Stimulated activated effector memory CD8-positive, alpha-beta T cell treated with anti-CD3 and anti-CD28 coated beads, Interleukin-12 subunit alpha, Interleukin-12 subunit beta, amount 100 ng/mL, for 72 hours (primary cell): ENCODE measurements at regions not wholly inside any gene's neighbourhood (a gene's known extent, or its start where the extent isn't known, plus 50 kb on each side); places are given as distances from the start of the nearest gene placed in this dataset.

Experiments
- ATAC-seq: fragments of 150-1000 bp; cut with Tn5 transposase; 2 replicates; pipeline ENCODE4 v1.10.0; 2021
- DNase-seq, 2 donors: peaks; one replicate each; pipeline ENCODE4 v3.0.0; 2021 to 2022; ENCODE audit warnings: low spot score in 2 of 2
- H3K27ac Mint-ChIP-seq: one replicate; pipeline ENCODE4 v1.8.0; 2022; ENCODE audit warnings: mild to moderate bottlenecking, mixed read lengths
- H3K36me3 Mint-ChIP-seq: one replicate; pipeline ENCODE4 v1.8.0; 2022; ENCODE audit warnings: mild to moderate bottlenecking, mixed read lengths
- H3K4me1 Mint-ChIP-seq: one replicate; pipeline ENCODE4 v1.8.0; 2022; ENCODE audit warnings: mixed read lengths
- H3K4me3 Mint-ChIP-seq: one replicate; pipeline ENCODE4 v1.8.0; 2022; ENCODE audit warnings: mild to moderate bottlenecking, mixed read lengths
- H3K9me3 Mint-ChIP-seq: one replicate; pipeline ENCODE4 v1.8.0; 2022; ENCODE audit warnings: mixed read lengths

GRCh38 chr1:113244112-113244820, 146.0 kb upstream of the MAGI3 start:
- no peak for ATAC-seq
- Mint-ChIP-seq H3K4me1 (no peaks in the 10 kb centered on the region), H3K27ac (no peak overlapping the region), H3K9me3 (no peaks in the 10 kb centered on the region), H3K4me3 (no peak overlapping the region), H3K36me3 (no peaks in the 10 kb centered on the region)
- DNase-seq: no peak

- Mint-ChIP-seq H3K4me3 (no peak overlapping the region), H3K9me3 (no peaks in the 10 kb centered on the region), H3K36me3 (no peaks in the 10 kb centered on the region), H3K27ac (no peak overlapping the region), H3K4me1 (no peaks in the 10 kb centered on the region)
- no peak for DNase-seq
- ATAC-seq: no peak
These were observed 145.1 kb upstream of the MAGI3 start for GRCh38 chr1:113245252-113245651.

- no peak overlapping the region for H3K4me3 Mint-ChIP-seq
- ATAC-seq: no peak
These were observed 143.4 kb upstream of the MAGI3 start for GRCh38 chr1:113246929-113247328.

GRCh38 chr1:113247355-113247754, 143.0 kb upstream of the MAGI3 start:
- no peaks in the 10 kb centered on the region for H3K4me1 Mint-ChIP-seq
- H3K4me3 Mint-ChIP-seq: no peak overlapping the region
- H3K27ac Mint-ChIP-seq: no peak overlapping the region
- H3K36me3 Mint-ChIP-seq: no peaks in the 10 kb centered on the region
- ATAC-seq (no peak), DNase-seq (no peak)
- no peaks in the 10 kb centered on the region for H3K9me3 Mint-ChIP-seq

More at GRCh38 chr1:113246929-113247328, 143.4 kb upstream of the MAGI3 start:
- no peak overlapping the region for H3K27ac Mint-ChIP-seq
- no peaks in the 10 kb centered on the region for H3K36me3 Mint-ChIP-seq
- H3K4me1 Mint-ChIP-seq: no peaks in the 10 kb centered on the region
- no peak for DNase-seq
- no peaks in the 10 kb centered on the region for H3K9me3 Mint-ChIP-seq

GRCh38 chr1:113247782-113248181, 142.5 kb upstream of the MAGI3 start:
- Mint-ChIP-seq H3K4me1 (no peaks in the 10 kb centered on the region), H3K9me3 (no peaks in the 10 kb centered on the region), H3K36me3 (no peaks in the 10 kb centered on the region), H3K27ac (no peak overlapping the region), H3K4me3 (no peak overlapping the region)
- ATAC-seq (no peak), DNase-seq (no peak)

GRCh38 chr1:113248494-113248893, 141.8 kb upstream of the MAGI3 start:
- no peak for DNase-seq
- no peaks in the 10 kb centered on the region for H3K9me3 Mint-ChIP-seq
- H3K27ac Mint-ChIP-seq: no peak overlapping the region
- no peak for ATAC-seq
- no peaks in the 10 kb centered on the region for H3K36me3 Mint-ChIP-seq
- H3K4me1 Mint-ChIP-seq: no peaks in the 10 kb centered on the region
- no peak overlapping the region for H3K4me3 Mint-ChIP-seq

- ATAC-seq: no peak
- no peaks in the 10 kb centered on the region for H3K4me1 Mint-ChIP-seq
- H3K4me3 Mint-ChIP-seq: no peak overlapping the region
- no peak overlapping the region for H3K27ac Mint-ChIP-seq
- no peak for DNase-seq
- H3K36me3 Mint-ChIP-seq: no peaks in the 10 kb centered on the region
- H3K9me3 Mint-ChIP-seq: no peaks in the 10 kb centered on the region
These were observed 140.2 kb upstream of the MAGI3 start for GRCh38 chr1:113250161-113250560.

GRCh38 chr1:113252166-113252565, 138.1 kb upstream of the MAGI3 start:
- no peaks in the 10 kb centered on the region for H3K9me3 Mint-ChIP-seq
- H3K36me3 Mint-ChIP-seq: no peaks in the 10 kb centered on the region
- no peak for ATAC-seq
- no peak overlapping the region for H3K4me3 Mint-ChIP-seq
- no peak overlapping the region for H3K27ac Mint-ChIP-seq
- no peaks in the 10 kb centered on the region for H3K4me1 Mint-ChIP-seq
- no peak for DNase-seq

- ATAC-seq (no peak), DNase-seq (no peak)
- Mint-ChIP-seq H3K36me3 (no peaks in the 10 kb centered on the region), H3K4me3 (no peak overlapping the region), H3K9me3 (no peaks in the 10 kb centered on the region), H3K4me1 (no peaks in the 10 kb centered on the region), H3K27ac (no peak overlapping the region)
These were observed 137.1 kb upstream of the MAGI3 start for GRCh38 chr1:113253187-113253586.

GRCh38 chr1:113253590-113253989, 136.7 kb upstream of the MAGI3 start:
- Mint-ChIP-seq H3K4me1 (no peaks in the 10 kb centered on the region), H3K36me3 (no peaks in the 10 kb centered on the region), H3K9me3 (no peaks in the 10 kb centered on the region), H3K4me3 (no peak overlapping the region), H3K27ac (no peak overlapping the region)
- DNase-seq: no peak
- ATAC-seq: no peak

- no peaks in the 10 kb centered on the region for H3K4me1 Mint-ChIP-seq
- ATAC-seq: no peak
These were observed 135.1 kb upstream of the MAGI3 start for GRCh38 chr1:113255038-113255719.

GRCh38 chr1:113255720-113256347, 134.5 kb upstream of the MAGI3 start:
- H3K36me3 Mint-ChIP-seq: no peaks in the 10 kb centered on the region
- no peak overlapping the region for H3K27ac Mint-ChIP-seq
- no peaks in the 10 kb centered on the region for H3K4me1 Mint-ChIP-seq
- no peak overlapping the region for H3K4me3 Mint-ChIP-seq
- DNase-seq (no peak), ATAC-seq (no peak)
- no peaks in the 10 kb centered on the region for H3K9me3 Mint-ChIP-seq

More at GRCh38 chr1:113255038-113255719, 135.1 kb upstream of the MAGI3 start:
- no peak for DNase-seq
- no peaks in the 10 kb centered on the region for H3K36me3 Mint-ChIP-seq
- no peak overlapping the region for H3K4me3 Mint-ChIP-seq
- H3K9me3 Mint-ChIP-seq: no peaks in the 10 kb centered on the region
- no peak overlapping the region for H3K27ac Mint-ChIP-seq

- Mint-ChIP-seq H3K27ac (no peak overlapping the region), H3K4me3 (no peak overlapping the region), H3K4me1 (no peaks in the 10 kb centered on the region), H3K36me3 (no peaks in the 10 kb centered on the region), H3K9me3 (no peaks in the 10 kb centered on the region)
- ATAC-seq (no peak), DNase-seq (no peak)
These were observed 134.0 kb upstream of the MAGI3 start for GRCh38 chr1:113256348-113256729.

GRCh38 chr1:113259988-113260387, 130.3 kb upstream of the MAGI3 start:
- no peak for DNase-seq
- Mint-ChIP-seq H3K4me1 (no peaks in the 10 kb centered on the region), H3K9me3 (no peaks in the 10 kb centered on the region), H3K36me3 (no peaks in the 10 kb centered on the region), H3K27ac (no peak overlapping the region), H3K4me3 (no peak overlapping the region)
- ATAC-seq: no peak

GRCh38 chr1:113265196-113265595, 125.1 kb upstream of the MAGI3 start:
- Mint-ChIP-seq H3K9me3 (no peaks in the 10 kb centered on the region), H3K4me1 (no peaks in the 10 kb centered on the region), H3K27ac (no peak overlapping the region), H3K4me3 (no peak overlapping the region), H3K36me3 (no peaks in the 10 kb centered on the region)
- DNase-seq (no peak), ATAC-seq (no peak)

- no peaks in the 10 kb centered on the region for H3K4me1 Mint-ChIP-seq
- H3K36me3 Mint-ChIP-seq: no peaks in the 10 kb centered on the region
- no peak overlapping the region for H3K4me3 Mint-ChIP-seq
- ATAC-seq: no peak
- no peaks in the 10 kb centered on the region for H3K9me3 Mint-ChIP-seq
- no peak for DNase-seq
- no peak overlapping the region for H3K27ac Mint-ChIP-seq
These were observed 123.5 kb upstream of the MAGI3 start for GRCh38 chr1:113266788-113267187.
